SK-N-SH (cell line): ENCODE measurements at regions not wholly inside any gene's neighbourhood (a gene's known extent, or its start where the extent isn't known, plus 50 kb on each side); places are given as distances from the start of the nearest gene placed in this dataset.

Source experiments
- CTCF ChIA-PET: fragments of 300-600, 350-600 bp; formaldehyde crosslinking; extraction: SDS; loops from one replicate; lab custom pipeline; 2021; lab: Yijun Ruan, JAX
- POLR2A ChIA-PET: fragments of 350-600 bp; sonication (Branson Sonifier 250); formaldehyde crosslinking; extraction: SDS; loops from one replicate; lab custom pipeline; 2020; ENCODE audit warnings: antibody characterized with exemption, inconsistent platforms; lab: Yijun Ruan, JAX
- DNase-seq: peaks from one replicate; pipeline ENCODE4 v3.0.0; 2012
- H2AFZ ChIP-seq: fragments of 200-600 bp; sonication (generic); 2 replicates; pipeline ENCODE4 v1.8.1; 2016; ENCODE audit warnings: antibody characterized with exemption, mild to moderate bottlenecking, low read depth
- H3F3A ChIP-seq: fragments of 200-600 bp; sonication (generic); replicated peaks from 2 replicates; pipeline ENCODE3; 2016; ENCODE audit warnings: antibody characterized with exemption, mild to moderate bottlenecking; ENCODE audit not compliant: insufficient read depth
- H3K27ac ChIP-seq, 2 experiments: fragments of 200-500 bp in 1 of 2; fragments of 200-600 bp in 1 of 2; sonication (Bioruptor generic) in 1 of 2; sonication (generic), shearing (Covaris generic) in 1 of 2; 2 replicates each; pipeline versions ENCODE4 v1.5.1 to v1.6.1; 2014 to 2016; ENCODE audit warnings: low read depth in 2 of 2, inconsistent platforms in 1 of 2, low read length in 1 of 2, mild to moderate bottlenecking in 1 of 2, mixed read lengths in 1 of 2
- H3K27me3 ChIP-seq: fragments of 200-600 bp; sonication (generic), shearing (Covaris generic); 2 replicates; pipeline ENCODE4 v1.6.1; 2016; ENCODE audit warnings: mixed run types; ENCODE audit not compliant: insufficient read depth
- H3K36me3 ChIP-seq, 2 experiments: fragments of 200-500 bp in 1 of 2; fragments of 200-600 bp in 1 of 2; sonication (Bioruptor generic) in 1 of 2; sonication (generic) in 1 of 2; replicated peaks in 1 of 2; 2 replicates each; pipeline versions ENCODE3 to v1.5.1; 2014 to 2016; ENCODE audit warnings: low read length in 1 of 2, mild to moderate bottlenecking in 1 of 2; ENCODE audit not compliant: insufficient read depth in 2 of 2, control insufficient read depth in 1 of 2
- H3K4me1 ChIP-seq, 2 experiments: fragments of 200-500 bp in 1 of 2; fragments of 200-600 bp in 1 of 2; sonication (Bioruptor generic) in 1 of 2; sonication (generic), shearing (Covaris generic) in 1 of 2; 2 replicates each; pipeline versions ENCODE4 v1.5.1 to v1.6.1; 2014 to 2016; ENCODE audit warnings: low read depth in 1 of 2, low read length in 1 of 2, mixed run types in 1 of 2; ENCODE audit not compliant: insufficient read depth in 2 of 2, control insufficient read depth in 1 of 2
- H3K4me2 ChIP-seq: fragments of 200-600 bp; sonication (generic), shearing (Covaris generic); 2 replicates; pipeline ENCODE4 v1.6.1; 2017; ENCODE audit warnings: mixed run types
- H3K4me3 ChIP-seq, 2 experiments: fragments of 200-500 bp in 1 of 2; fragments of 200-600 bp in 1 of 2; sonication (Bioruptor generic) in 1 of 2; sonication (generic), shearing (Covaris generic) in 1 of 2; 2 replicates each; pipeline versions ENCODE4 v1.5.1 to v1.8.1; 2014 to 2016; ENCODE audit warnings: low read depth in 2 of 2, inconsistent platforms in 1 of 2, low read length in 1 of 2, mild to moderate bottlenecking in 1 of 2, mixed read lengths in 1 of 2, moderate library complexity in 1 of 2
- H3K79me2 ChIP-seq: fragments of 200-600 bp; sonication (generic); 2 replicates; pipeline ENCODE4 v1.8.1; 2017; ENCODE audit warnings: mild to moderate bottlenecking; ENCODE audit not compliant: insufficient read depth
- H3K9ac ChIP-seq: fragments of 200-600 bp; sonication (generic); 2 replicates; pipeline ENCODE4 v1.6.1; 2017; ENCODE audit warnings: mixed run types
- H3K9me2 ChIP-seq: fragments of 200-600 bp; sonication (generic); 2 replicates; pipeline ENCODE4 v1.6.1; 2017; ENCODE audit warnings: mixed run types
- H3K9me3 ChIP-seq: fragments of 200-600 bp; sonication (generic); 2 replicates; pipeline ENCODE4 v1.6.1; 2017; ENCODE audit warnings: mixed run types, mild to moderate bottlenecking, moderate library complexity
- H4K20me1 ChIP-seq: fragments of 200-600 bp; sonication (generic); 2 replicates; pipeline ENCODE4 v1.6.1; 2017; ENCODE audit warnings: mild to moderate bottlenecking, mixed run types; ENCODE audit not compliant: insufficient read depth
- EZH2phosphoT487 ChIP-seq: fragments of 200-600 bp; sonication (generic); IDR thresholded peaks from 2 replicates; pipeline ENCODE4 v1.6.1; 2017; ENCODE audit warnings: low read depth, mixed run types, mild to moderate bottlenecking, antibody characterized with exemption, moderate library complexity, borderline replicate concordance
- JUND ChIP-seq: IDR thresholded peaks from 2 replicates; pipeline ENCODE4 v1.4.0; 2012
- MXI1 ChIP-seq: IDR thresholded peaks from 2 replicates; pipeline ENCODE4 v1.6.1; 2012; ENCODE audit warnings: mild to moderate bottlenecking, low read depth, low read length, improper control_type of control experiment
- NRF1 ChIP-seq: IDR thresholded peaks from 2 replicates; pipeline ENCODE4 v1.6.1; 2012; ENCODE audit warnings: low read depth, mild to moderate bottlenecking, low read length
- POLR2AphosphoS5 ChIP-seq: IDR thresholded peaks from 2 replicates; pipeline ENCODE4 v1.6.1; 2012; ENCODE audit warnings: low read depth, low read length
- REST ChIP-seq: IDR thresholded peaks from 2 replicates; pipeline ENCODE4 v1.6.1; 2012; ENCODE audit warnings: mild to moderate bottlenecking, low read depth, low read length, moderate library complexity
- ZBTB33 ChIP-seq: IDR thresholded peaks from 2 replicates; pipeline ENCODE4 v1.4.0; 2012; ENCODE audit warnings: low read depth, borderline replicate concordance
- WGBS: methylation state at CpG from one replicate; pipeline ENCODE4 v1.1.6; 2017; ENCODE audit warnings: low lambda C conversion rate; 5-methylcytosine and 5-hydroxymethylcytosine counted together

- CTCF ChIA-PET: no interaction called here
- POLR2A ChIA-PET: no interaction called here
Observed at GRCh38 chr2:59655809-59656208, 897.6 kb downstream of the BCL11A start.

More at GRCh38 chr2:59655809-59656208, 897.6 kb downstream of the BCL11A start:
- Histone ChIP-seq H3K79me2 (no peaks in the 10 kb centered on the region), H4K20me1 (no peaks in the 10 kb centered on the region), H3K4me1 (no peaks in the 10 kb centered on the region), H3K4me2 (no peak overlapping the region), H3K9ac (no peak overlapping the region), H2AFZ (no peak overlapping the region), H3F3A (no peaks in the 10 kb centered on the region), H3K9me2 (no peaks in the 10 kb centered on the region), H3K4me3 (no peak overlapping the region), H3K9me3 (no peaks in the 10 kb centered on the region), H3K27me3 (no peaks in the 10 kb centered on the region), H3K36me3 (no peaks in the 10 kb centered on the region), H3K27ac (no peak overlapping the region)
- DNase-seq: no peak
- TF ChIP-seq JUND (no peak), MXI1 (no peak), POLR2AphosphoS5 (no peak), NRF1 (no peak), ZBTB33 (no peak), REST (no peak), EZH2phosphoT487 (no peak)
- WGBS: 47% methylated on average over 9 of the region's 9 CpGs
